Lower lobe of right lung (tissue), 2 donors: ENCODE measurements at regions not wholly inside any gene's neighbourhood (a gene's known extent, or its start where the extent isn't known, plus 50 kb on each side); places are given as distances from the start of the nearest gene placed in this dataset.

Source experiments
- ATAC-seq, 2 donors: fragments of 200-7000 bp; cut with Tn5 transposase; one replicate each; pipeline ENCODE4 v1.9.1; 2020 to 2022; ENCODE audit warnings: mild to moderate bottlenecking in 2 of 2, moderate library complexity in 2 of 2
- DNase-seq: peaks from one replicate; pipeline ENCODE4 v3.0.0-alpha.2; 2020
- H3K27ac ChIP-seq: fragments of 200-600 bp; one replicate; pipeline ENCODE4 v1.8.0; 2022
- H3K27me3 ChIP-seq: fragments of 200-600 bp; one replicate; pipeline ENCODE4 v1.8.0; 2022; ENCODE audit warnings: low read depth
- H3K36me3 ChIP-seq: fragments of 200-600 bp; one replicate; pipeline ENCODE4 v1.8.0; 2022; ENCODE audit warnings: mild to moderate bottlenecking
- H3K4me1 ChIP-seq: fragments of 200-600 bp; one replicate; pipeline ENCODE4 v1.8.0; 2022
- H3K4me3 ChIP-seq: fragments of 200-600 bp; one replicate; pipeline ENCODE4 v1.8.0; 2022; ENCODE audit warnings: mild to moderate bottlenecking
- H3K9me3 ChIP-seq: fragments of 200-600 bp; one replicate; pipeline ENCODE4 v1.8.0; 2022
- CTCF ChIP-seq: fragments of 200-600 bp; IDR thresholded peaks from one replicate; pipeline ENCODE4 v1.8.0; 2022; ENCODE audit warnings: antibody characterized with exemption, mild to moderate bottlenecking
- intact Hi-C: fragments of 100-400 bp; cut with DNase I; formaldehyde crosslinking; loops from one replicate; pipeline ENCODE4 v1.11.0; 2022
- donor health status: DM: no; HTN: yes; CAD: no; lungs with severe emphysema.

DNA sequence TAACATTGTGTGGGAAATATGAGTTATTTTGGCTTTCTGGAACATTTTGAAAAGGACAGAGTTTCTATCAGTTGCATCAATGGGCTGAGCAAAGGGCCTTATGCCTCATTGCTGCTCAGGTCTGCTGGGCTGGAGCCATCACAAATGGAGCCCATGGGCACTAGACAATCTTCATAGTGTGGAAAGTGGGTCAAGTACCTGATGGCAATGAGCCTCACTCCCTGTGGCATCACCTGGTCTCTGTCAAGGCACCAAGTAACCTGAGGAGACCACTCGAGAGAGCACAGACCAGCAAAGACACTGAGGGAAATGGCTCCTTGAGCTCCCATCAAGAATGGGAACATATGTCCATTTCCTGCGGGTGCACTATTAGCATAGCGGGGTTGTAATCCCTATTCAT, 96.7 kb upstream of the PPP2R3A start:
- no peak for DNase-seq
- Histone ChIP-seq H3K4me1 (no peaks in the 10 kb centered on the region), H3K4me3 (no peak overlapping the region), H3K9me3 (no peaks in the 10 kb centered on the region), H3K36me3 (no peaks in the 10 kb centered on the region), H3K27me3 (no peaks in the 10 kb centered on the region), H3K27ac (no peak overlapping the region)
- ATAC-seq, result no peak
- intact Hi-C loops, result no loop called here
- TF ChIP-seq CTCF, result no peak

- H3K4me1 ChIP-seq, result no peaks in the 10 kb centered on the region
- TF ChIP-seq CTCF, result no peak
- peaks cover 5% of the 10 kb centered on the region for H3K9me3 ChIP-seq
- ATAC-seq (no peak), DNase-seq (no peak)
- no peak overlapping the region for H3K27ac ChIP-seq
- no peaks in the 10 kb centered on the region for H3K27me3 ChIP-seq
- intact Hi-C loops, result no loop called here
- no peaks in the 10 kb centered on the region for H3K36me3 ChIP-seq
- H3K4me3 ChIP-seq, result no peak overlapping the region
These were observed 96.0 kb upstream of the PPP2R3A start for GRCh38 chr3:135869439-135870105.

DNA sequence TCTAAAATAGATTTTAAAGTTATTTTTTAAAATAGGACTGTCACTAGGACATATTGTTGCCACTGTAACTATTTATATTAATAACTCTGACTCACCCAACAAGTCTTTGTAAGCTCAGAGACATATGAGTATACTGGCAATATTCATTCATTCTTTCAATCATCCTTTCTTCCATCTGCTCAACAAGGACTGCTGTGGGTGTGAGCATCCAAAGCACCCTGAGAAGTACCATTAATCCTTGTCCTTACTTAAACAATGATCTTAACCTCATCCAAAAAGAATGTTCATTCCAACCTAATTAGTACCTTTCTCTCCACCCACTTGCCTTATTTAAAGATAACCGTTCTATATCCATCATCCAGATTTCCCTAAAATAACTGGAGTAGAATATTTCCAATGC, 94.2 kb upstream of the PPP2R3A start:
- intact Hi-C loops, result no loop called here
- no peak for TF ChIP-seq CTCF
- Histone ChIP-seq H3K4me1 (no peaks in the 10 kb centered on the region), H3K27ac (no peak overlapping the region), H3K36me3 (no peaks in the 10 kb centered on the region), H3K9me3 (peaks cover 9% of the 10 kb centered on the region), H3K27me3 (no peaks in the 10 kb centered on the region), H3K4me3 (no peak overlapping the region)
- no peak for ATAC-seq
- no peak for DNase-seq

DNA sequence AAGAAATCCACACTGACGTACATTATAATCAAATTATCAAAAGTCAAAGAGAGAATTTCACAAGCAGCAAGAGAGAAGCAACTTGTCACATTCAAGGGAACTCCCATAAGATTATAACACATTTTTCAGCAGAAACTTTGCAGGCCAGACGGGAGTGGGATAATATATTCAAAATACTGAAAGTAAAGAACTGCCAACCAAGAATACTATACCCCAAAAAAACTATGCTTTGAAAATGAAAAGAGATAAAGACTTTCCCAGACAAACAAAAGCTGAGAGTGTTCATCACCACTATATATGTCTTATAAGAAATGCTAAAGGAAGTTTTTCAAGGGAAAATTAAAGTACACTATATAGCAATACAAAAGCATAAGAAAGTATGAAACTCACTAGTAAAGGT, 91.5 kb upstream of the PPP2R3A start:
- intact Hi-C loops, result no loop called here
- no peak for TF ChIP-seq CTCF
- ATAC-seq, result no peak
- H3K4me3 ChIP-seq, result no peak overlapping the region
- no peaks in the 10 kb centered on the region for H3K36me3 ChIP-seq
- H3K4me1 ChIP-seq, result no peaks in the 10 kb centered on the region
- peaks cover 9% of the 10 kb centered on the region for H3K9me3 ChIP-seq
- no peak overlapping the region for H3K27ac ChIP-seq
- H3K27me3 ChIP-seq, result no peaks in the 10 kb centered on the region
- no peak for DNase-seq

DNA sequence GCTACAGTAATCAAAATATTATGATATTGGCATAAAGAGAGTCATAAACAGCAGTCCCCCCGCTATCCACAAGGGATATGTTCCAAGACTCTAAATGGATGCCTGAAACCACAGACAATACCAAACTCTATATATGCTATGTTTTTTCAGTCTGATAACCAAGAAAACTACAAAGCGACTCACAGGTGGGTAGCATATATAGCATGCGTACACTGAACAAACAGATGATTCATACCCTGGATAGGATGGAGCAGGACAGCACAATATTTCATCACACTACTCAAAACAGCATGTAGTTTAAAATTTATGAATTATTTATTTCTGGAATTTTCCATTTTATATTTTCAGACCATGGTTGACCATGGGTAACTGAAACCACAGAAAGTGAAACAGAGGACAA, 87.0 kb upstream of the PPP2R3A start:
- intact Hi-C loops, result no loop called here
- H3K4me1 ChIP-seq, result no peaks in the 10 kb centered on the region
- H3K9me3 ChIP-seq, result peaks cover 9% of the 10 kb centered on the region
- H3K36me3 ChIP-seq, result no peaks in the 10 kb centered on the region
- ATAC-seq (no peak), DNase-seq (no peak)
- H3K27ac ChIP-seq, result no peak overlapping the region
- no peaks in the 10 kb centered on the region for H3K27me3 ChIP-seq
- H3K4me3 ChIP-seq, result no peak overlapping the region
- no peak for TF ChIP-seq CTCF
